Neural progenitor cell (in vitro differentiated cells): ENCODE measurements at regions not wholly inside any gene's neighbourhood (a gene's known extent, or its start where the extent isn't known, plus 50 kb on each side); places are given as distances from the start of the nearest gene placed in this dataset.

Experiments
- CTCF ChIP-seq: fragments of 200-600 bp; sonication (generic); IDR thresholded peaks from 2 replicates; pipeline ENCODE4 v1.5.1; 2017; ENCODE audit warnings: antibody characterized with exemption, mild to moderate bottlenecking
- EZH2 ChIP-seq: fragments of 200-600 bp; sonication (generic); IDR thresholded peaks from 2 replicates; pipeline ENCODE4 v1.6.1; 2017; ENCODE audit warnings: antibody characterized with exemption, mild to moderate bottlenecking, moderate library complexity
- EZH2phosphoT487 ChIP-seq: fragments of 200-600 bp; sonication (generic); IDR thresholded peaks from 2 replicates; pipeline ENCODE4 v1.6.1; 2017; ENCODE audit warnings: antibody characterized with exemption

- no peak for TF ChIP-seq CTCF
- TF ChIP-seq EZH2, result no peak
- no peak for TF ChIP-seq EZH2phosphoT487
These were observed 104.8 kb upstream of the SMARCA2 start for GRCh38 chr9:1910269-1910811.
